GM21447 (cell line): ENCODE measurements at regions not wholly inside any gene's neighbourhood (a gene's known extent, or its start where the extent isn't known, plus 50 kb on each side); places are given as distances from the start of the nearest gene placed in this dataset.
"Not testable (repeated sequence)": the region's sequence is repeated elsewhere in the genome, so short reads cannot be mapped to it uniquely, and the experiment has no call there.

ENCODE experiments used
- ATAC-seq: cut with Tn5 transposase; IDR thresholded peaks from one replicate; pipeline ENCODE4 v1.9.1; 2021; ENCODE audit not compliant: unreplicated experiment

DNA sequence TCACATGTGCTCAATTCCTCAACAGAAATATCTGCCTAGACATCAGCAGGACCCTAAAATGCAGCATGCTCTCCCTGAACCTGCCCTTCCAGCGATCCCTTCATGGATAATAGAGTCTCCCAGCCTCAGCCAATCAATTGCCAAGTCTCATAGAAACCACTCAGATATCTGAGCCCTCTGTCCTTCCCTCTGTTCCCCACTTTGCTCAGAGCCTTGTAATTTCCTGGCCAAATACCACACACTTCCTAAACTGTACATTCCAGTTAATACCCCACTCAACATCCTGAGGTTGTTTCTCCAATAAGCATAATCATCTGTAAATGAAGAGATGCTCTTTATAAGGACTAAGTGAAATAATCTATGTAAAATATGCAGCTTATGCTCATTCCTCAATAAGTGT lies 59.3 kb upstream of the PTGFRN start:
- ATAC-seq, result no peak

DNA sequence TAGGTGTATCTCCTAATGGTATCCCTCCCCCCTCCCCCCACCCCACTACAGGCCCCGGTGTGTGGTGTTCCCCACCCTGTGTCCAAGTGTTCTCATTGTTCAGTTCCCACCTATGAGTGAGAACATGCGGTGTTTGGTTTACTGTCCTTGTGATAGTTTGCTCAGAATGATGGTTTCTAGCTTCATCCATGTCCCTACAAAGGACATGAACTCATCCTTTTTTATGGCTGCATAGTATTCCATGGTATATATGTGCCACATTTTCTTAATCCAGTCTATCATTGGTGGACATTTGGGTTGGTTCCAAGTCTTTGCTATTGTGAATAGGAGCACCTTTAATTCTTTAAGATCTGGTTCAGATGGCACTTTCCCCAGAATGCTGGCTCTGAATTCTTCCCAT lies 58.5 kb upstream of the PTGFRN start:
- ATAC-seq, result not testable (repeated sequence)

DNA sequence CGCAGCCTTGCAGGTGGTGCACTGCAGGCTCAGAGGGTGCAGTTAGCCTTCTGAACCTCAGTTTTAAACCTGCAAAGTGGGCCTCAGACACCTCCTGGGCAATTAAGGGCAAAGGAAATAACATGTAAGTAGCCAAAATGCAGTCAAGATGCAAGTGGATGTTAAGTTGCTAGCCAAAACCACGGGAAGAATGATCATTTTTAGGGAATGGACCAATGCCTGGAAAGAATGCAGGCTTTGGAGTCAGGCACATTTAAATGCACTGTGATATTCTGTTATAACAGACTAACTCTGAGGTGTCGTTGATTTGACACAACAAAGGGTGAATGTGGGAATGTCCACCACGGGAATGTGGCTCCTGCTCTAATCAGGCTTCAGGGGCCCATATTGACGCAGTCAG lies 57.9 kb upstream of the PTGFRN start:
- no peak for ATAC-seq

DNA sequence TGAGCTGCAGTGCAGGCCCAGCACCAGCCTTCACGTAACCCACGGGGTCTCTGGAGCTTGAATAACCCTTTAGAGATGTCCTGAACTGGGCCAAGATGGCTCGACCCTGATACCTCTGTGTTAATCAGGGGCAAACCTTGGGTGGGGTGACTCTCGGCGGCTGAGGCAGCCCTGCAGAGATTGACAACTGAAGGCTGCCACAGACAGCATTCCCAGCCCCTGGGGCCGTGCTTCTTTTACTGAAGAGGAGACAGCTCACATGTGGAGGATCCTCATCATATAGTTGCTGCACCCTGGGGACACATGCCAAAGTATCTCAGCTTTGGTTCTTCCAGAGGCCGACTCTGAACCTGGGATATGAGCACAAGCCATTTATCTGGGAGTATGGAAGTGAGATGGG lies 57.3 kb upstream of the PTGFRN start:
- no peak for ATAC-seq

DNA sequence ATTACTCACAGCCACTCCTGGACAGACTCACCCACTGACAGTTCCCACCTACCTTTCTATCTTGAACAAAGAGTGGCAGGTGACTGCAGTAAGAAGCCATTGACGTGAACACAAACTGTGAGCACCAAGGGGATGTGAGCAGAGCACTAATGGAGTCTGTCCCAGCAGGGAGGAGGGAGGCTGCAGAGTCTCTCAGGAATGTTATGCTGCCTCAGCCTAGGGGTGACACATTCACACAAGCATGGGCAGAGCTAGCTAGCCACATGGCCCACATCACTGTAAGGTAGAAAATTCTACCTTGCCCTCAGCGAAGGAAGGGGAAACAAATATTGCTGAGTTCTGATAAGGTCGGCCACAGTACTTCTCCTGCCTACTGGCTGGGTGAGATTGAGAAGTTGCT lies 56.8 kb upstream of the PTGFRN start:
- no peak for ATAC-seq

DNA sequence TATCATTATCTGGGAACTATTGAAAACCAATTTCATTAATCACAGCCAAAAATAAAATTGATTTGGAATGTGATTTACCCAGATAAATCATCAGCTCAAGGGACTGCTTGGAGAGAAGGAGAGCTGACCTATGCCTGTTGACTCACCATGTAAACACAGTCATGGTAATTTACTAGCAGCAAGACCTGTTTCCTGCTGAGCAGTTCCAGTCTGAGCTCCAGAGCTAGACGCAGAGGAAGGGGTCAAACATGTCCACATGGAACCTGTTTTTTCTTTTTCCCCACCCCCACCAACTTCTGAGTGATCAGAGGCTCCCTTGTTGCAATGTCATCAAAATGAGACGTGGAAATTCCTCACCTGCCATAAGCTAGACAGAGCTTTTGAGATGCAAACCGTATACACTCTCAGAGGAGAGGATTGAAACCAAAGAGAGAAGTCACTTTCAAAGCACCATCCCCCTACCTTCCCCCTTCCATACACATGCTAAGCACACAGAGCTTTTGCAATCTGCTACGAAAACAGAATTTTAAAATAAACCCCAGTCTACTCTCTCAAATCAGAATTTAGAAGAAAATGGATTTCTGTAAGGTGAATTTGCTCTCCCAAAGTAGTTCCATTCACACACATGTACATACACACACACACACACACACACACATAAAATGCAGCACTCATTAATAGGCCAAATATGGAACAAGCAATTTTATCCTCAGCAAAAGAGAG lies 55.9 kb upstream of the PTGFRN start:
- no peak for ATAC-seq

DNA sequence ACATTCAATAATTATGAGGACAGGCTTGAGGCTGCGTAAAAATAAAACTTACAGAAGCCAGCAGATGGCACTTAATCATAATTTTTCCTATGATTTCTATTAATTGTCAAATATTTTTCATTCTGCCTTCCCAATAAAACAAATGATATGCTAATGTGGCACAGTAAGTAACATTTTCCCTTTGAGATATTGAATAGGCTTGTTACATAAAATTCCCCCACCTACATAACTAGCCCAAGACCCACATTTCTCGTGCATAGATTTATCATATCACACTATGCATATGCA lies 55.4 kb upstream of the PTGFRN start:
- no peak for ATAC-seq

DNA sequence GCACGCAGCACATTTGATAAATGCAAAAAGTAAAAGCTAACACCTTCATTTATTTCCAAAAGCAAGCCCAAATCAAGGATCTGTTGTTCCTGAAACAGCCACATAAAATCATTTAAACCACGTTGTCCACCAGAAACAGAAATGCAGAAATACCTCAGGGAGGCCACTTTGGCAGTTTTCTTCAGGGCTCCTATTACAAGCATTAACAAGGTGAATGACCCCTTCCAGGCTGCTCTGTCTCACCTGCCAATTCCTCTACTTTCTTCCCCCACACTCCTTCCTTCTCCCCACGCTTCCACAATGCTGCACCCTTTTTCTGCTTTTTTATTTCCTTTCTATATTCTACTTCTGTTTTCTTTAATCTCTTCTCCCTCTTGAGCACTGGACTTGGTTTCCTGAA lies 55.0 kb upstream of the PTGFRN start:
- ATAC-seq, result no peak

DNA sequence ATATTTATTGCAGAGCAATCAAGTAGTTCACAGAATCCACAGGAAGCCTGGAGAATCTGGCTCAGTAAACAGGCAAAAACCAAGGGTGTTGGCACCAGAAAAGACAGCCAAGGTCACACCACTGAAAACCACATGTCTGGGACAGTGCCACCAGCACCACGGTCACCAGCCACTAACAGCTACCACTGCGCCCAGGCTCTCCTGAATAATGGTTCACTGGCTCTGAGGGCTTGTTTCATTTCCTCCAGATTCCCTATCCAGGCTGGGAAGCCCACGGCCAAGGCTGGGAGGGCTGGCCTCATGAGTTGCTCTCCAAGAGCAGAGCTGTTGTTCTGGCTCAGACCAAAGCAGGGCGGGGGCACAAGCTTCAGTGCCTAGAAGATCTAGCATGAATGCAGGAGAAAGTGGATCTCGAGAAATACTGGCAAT lies 54.5 kb upstream of the PTGFRN start:
- no peak for ATAC-seq

DNA sequence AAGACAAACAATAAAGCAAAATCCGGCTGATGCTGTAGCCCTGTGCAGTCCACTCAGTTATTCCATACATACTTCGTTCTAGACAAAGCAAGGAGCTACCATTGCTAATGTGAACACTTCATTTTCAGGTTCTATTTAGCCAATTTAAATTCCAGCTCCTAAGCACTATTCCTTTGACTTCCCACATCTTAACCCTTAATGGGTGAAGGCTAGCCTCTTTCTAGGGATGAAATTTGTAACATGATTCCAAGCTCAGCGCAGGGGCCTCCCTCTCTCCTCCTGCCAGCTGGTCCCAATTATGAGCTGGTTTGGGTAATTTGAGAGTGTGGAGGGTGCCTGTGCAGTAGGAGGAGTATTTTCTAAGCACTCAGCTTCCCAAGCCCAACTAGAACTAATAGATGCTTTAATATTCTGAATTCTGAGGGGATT lies 53.9 kb upstream of the PTGFRN start:
- ATAC-seq, result no peak

DNA sequence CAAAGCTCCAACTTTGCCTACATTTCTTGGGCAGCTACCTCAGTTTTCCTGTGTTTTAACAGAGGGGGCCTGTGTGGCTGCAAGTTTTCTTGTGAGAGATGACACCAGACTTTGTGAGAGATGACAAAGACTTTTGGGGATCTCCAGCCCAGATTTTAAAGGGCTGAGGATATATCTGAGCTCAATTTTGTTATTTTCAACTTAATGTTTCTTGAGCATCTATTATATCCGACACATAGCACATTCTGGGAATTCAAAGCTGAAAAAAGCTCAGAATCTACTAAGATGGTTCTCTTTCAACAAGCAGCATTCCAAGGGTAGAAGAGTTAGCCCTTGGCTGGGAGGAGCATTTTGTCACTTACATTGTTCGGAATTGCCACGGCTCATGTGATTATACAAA lies 53.4 kb upstream of the PTGFRN start:
- no peak for ATAC-seq

DNA sequence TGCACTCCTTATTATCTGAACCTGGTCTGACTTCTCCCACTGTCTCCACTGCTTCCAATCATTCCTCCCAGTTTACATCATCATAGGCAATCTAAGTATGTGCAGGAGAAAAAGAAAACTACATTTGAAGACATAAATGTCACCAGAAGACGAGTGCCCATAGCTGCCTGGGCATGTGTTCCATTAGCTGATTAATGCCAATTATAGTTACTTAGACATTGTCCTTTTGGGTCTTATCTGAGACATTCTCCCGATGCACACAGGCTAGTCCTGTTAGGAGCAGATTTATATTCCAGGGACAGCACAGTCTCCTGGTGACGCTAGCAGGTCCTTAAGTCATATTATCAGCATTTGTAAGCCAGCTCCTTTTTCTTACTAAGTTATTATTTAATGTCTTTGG lies 52.6 kb upstream of the PTGFRN start:
- ATAC-seq, result no peak
